CD4-positive, alpha-beta T cell treated with Interferon gamma for 1 hour (primary cell): ENCODE measurements at regions not wholly inside any gene's neighbourhood (a gene's known extent, or its start where the extent isn't known, plus 50 kb on each side); places are given as distances from the start of the nearest gene placed in this dataset.

Experiments
- DNase-seq: peaks from one replicate; pipeline ENCODE4 v3.0.0-alpha.2; 2020

GRCh38 chr4:152014280-152014679 is 253.5 kb upstream of the GATB start:
- peak; percentile 4 for DNase-seq

GRCh38 chr4:152011469-152011868 is 250.7 kb upstream of the GATB start:
- DNase-seq, result no peak

- DNase-seq, result no peak
These were observed 249.9 kb upstream of the GATB start for GRCh38 chr4:152010710-152011079.

GRCh38 chr4:152009983-152010709 is 249.3 kb upstream of the GATB start:
- no peak for DNase-seq

GRCh38 chr4:152009031-152009670 is 248.3 kb upstream of the GATB start:
- DNase-seq, result no peak

GRCh38 chr4:152007111-152007510 is 246.3 kb upstream of the GATB start:
- no peak for DNase-seq

- DNase-seq, result no peak
These were observed 244.0 kb upstream of the GATB start for GRCh38 chr4:152004801-152005200.

GRCh38 chr4:152000518-152000917 is 239.7 kb upstream of the GATB start:
- no peak for DNase-seq

- no peak for DNase-seq
These were observed 237.9 kb upstream of the GATB start for GRCh38 chr4:151998723-151999122.

GRCh38 chr4:151997461-151997860 is 236.7 kb upstream of the GATB start:
- DNase-seq, result no peak

GRCh38 chr4:151994429-151994828 is 233.6 kb upstream of the GATB start:
- no peak for DNase-seq

GRCh38 chr4:151993521-151993920 is 232.7 kb upstream of the GATB start:
- DNase-seq, result no peak

- DNase-seq, result no peak
These were observed 231.7 kb upstream of the GATB start for GRCh38 chr4:151992332-151993154.

GRCh38 chr4:151991884-151992167 is 231.0 kb upstream of the GATB start:
- no peak for DNase-seq

GRCh38 chr4:151991001-151991883 is 230.4 kb upstream of the GATB start:
- DNase-seq, result no peak

- DNase-seq, result no peak
These were observed 229.4 kb upstream of the GATB start for GRCh38 chr4:151990201-151990600.

GRCh38 chr4:151988591-151988990 is 227.8 kb upstream of the GATB start:
- no peak for DNase-seq

GRCh38 chr4:151987606-151988005 is 226.8 kb upstream of the GATB start:
- DNase-seq, result no peak

GRCh38 chr4:151983854-151984253 is 223.0 kb upstream of the GATB start:
- DNase-seq, result no peak

- no peak for DNase-seq
These were observed 219.0 kb upstream of the GATB start for GRCh38 chr4:151979819-151980218.

- no peak for DNase-seq
These were observed 207.8 kb upstream of the GATB start for GRCh38 chr4:151968643-151969042.

GRCh38 chr4:151967074-151967473 is 206.3 kb upstream of the GATB start:
- no peak for DNase-seq
